Omental fat pad (tissue), 3 donors: ENCODE measurements at regions not wholly inside any gene's neighbourhood (a gene's known extent, or its start where the extent isn't known, plus 50 kb on each side); places are given as distances from the start of the nearest gene placed in this dataset.

Experiments used
- ATAC-seq: fragments of 150-250 bp; one replicate; pipeline ENCODE4 v1.9.1; 2016; ENCODE audit warnings: mild to moderate bottlenecking, moderate library complexity; ENCODE audit not compliant: low FRiP score
- DNase-seq: peaks from one replicate; pipeline ENCODE4 v3.0.0-alpha.2; 2019; ENCODE audit warnings: low spot score
- TF ChIP-seq, protein P1 (sequence below), 3 donors: fragments of 450-650 bp; IDR thresholded peaks; one replicate each; pipeline ENCODE4 v1.5.1; 2016 to 2017; ENCODE audit warnings: antibody characterized with exemption in 3 of 3, mild to moderate bottlenecking in 3 of 3, moderate library complexity in 2 of 3

- ATAC-seq: no peak
- TF ChIP-seq, protein P1, sequence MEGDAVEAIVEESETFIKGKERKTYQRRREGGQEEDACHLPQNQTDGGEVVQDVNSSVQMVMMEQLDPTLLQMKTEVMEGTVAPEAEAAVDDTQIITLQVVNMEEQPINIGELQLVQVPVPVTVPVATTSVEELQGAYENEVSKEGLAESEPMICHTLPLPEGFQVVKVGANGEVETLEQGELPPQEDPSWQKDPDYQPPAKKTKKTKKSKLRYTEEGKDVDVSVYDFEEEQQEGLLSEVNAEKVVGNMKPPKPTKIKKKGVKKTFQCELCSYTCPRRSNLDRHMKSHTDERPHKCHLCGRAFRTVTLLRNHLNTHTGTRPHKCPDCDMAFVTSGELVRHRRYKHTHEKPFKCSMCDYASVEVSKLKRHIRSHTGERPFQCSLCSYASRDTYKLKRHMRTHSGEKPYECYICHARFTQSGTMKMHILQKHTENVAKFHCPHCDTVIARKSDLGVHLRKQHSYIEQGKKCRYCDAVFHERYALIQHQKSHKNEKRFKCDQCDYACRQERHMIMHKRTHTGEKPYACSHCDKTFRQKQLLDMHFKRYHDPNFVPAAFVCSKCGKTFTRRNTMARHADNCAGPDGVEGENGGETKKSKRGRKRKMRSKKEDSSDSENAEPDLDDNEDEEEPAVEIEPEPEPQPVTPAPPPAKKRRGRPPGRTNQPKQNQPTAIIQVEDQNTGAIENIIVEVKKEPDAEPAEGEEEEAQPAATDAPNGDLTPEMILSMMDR (IDR thresholded peaks at IDR 0.05): no peak
- DNase-seq: no peak
These were observed 452.6 kb downstream of the OCA2 start for GRCh38 chr15:27646531-27646930.

- TF ChIP-seq, protein P1 (IDR thresholded peaks at IDR 0.05): no peak
- ATAC-seq: no peak
- DNase-seq: no peak
These were observed 453.4 kb downstream of the OCA2 start for GRCh38 chr15:27645672-27646071.

GRCh38 chr15:27642981-27643380 is 456.1 kb downstream of the OCA2 start:
- DNase-seq (no peak), ATAC-seq (no peak)
- TF ChIP-seq, protein P1 (IDR thresholded peaks at IDR 0.05): no peak

GRCh38 chr15:27639595-27639994 is 459.5 kb downstream of the OCA2 start:
- DNase-seq: no peak
- TF ChIP-seq, protein P1 (IDR thresholded peaks at IDR 0.05): no peak
- no peak for ATAC-seq

DNA sequence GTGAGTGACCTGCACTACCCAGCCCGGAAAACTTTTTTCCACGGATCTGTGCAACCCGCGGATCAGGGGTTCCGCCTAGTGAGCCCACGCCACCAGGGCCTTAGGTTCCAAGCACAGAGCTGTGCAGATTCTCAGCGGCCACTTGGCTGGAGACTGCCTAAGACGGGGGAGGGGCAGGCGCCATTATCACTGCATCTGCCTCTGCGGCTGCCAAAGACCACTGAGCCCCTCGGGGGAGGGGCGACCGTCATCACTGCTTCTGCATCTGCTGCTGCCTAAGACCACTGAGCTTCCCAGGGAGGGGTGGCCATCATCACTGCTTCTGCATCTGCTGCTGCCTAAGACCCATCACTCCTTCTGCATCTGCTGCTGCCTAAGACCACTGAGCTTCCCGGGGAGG is 460.2 kb downstream of the OCA2 start:
- DNase-seq (no peak), ATAC-seq (no peak)
- TF ChIP-seq, protein P1 (IDR thresholded peaks at IDR 0.05): no peak

DNA sequence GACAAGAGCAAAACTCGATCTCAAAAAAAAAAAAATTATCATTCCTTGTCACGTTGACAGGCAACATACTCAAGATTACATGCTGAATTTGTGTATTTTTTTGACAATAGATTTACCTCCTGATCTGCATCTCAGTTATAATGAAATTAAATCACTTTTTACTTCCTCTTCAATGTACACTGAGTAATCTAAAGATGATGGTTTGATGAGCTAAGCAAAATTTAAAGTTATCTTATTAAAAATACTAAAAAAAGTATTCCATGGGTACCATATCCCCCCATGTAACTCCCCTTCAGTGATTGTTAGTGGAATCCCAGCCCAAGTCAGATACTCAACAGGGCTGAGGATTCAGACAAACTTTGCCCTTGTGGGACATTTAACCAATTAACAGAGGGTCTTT is 463.2 kb downstream of the OCA2 start:
- TF ChIP-seq, protein P1 (IDR thresholded peaks at IDR 0.05): no peak
- ATAC-seq (no peak), DNase-seq (no peak)

- DNase-seq (no peak), ATAC-seq (no peak)
- TF ChIP-seq, protein P1 (IDR thresholded peaks at IDR 0.05): no peak
These were observed 470.6 kb downstream of the OCA2 start for GRCh38 chr15:27628486-27628885.
